GM19372 (cell line): ENCODE measurements at regions not wholly inside any gene's neighbourhood (a gene's known extent, or its start where the extent isn't known, plus 50 kb on each side); places are given as distances from the start of the nearest gene placed in this dataset.
"Not testable (repeated sequence)": the region's sequence is repeated elsewhere in the genome, so short reads cannot be mapped to it uniquely, and the experiment has no call there.

Experiments used
- ATAC-seq: cut with Tn5 transposase; IDR thresholded peaks from one replicate; pipeline ENCODE4 v1.9.1; 2021; ENCODE audit warnings: mild to moderate bottlenecking, low read depth, moderate library complexity; ENCODE audit not compliant: unreplicated experiment

DNA sequence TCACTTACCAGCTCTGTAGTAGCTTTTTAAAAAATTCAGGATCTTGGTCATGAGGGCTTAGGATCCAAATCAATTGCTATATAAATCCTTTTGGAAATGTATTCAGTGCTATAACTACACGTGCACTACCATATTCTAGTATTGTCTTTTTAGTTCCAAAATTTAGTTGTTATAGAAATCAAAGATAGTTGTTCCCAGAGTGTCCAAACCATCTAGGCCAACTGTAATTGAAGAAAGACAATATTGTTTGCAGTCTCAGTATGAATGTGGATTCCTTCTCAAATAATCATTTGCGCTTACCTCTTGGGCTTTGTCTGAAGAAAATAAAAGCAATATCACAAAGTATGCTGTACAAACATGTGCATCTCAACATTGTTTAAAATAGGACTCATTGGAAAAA, 184.1 kb upstream of the EDNRB start:
- ATAC-seq: no peak

DNA sequence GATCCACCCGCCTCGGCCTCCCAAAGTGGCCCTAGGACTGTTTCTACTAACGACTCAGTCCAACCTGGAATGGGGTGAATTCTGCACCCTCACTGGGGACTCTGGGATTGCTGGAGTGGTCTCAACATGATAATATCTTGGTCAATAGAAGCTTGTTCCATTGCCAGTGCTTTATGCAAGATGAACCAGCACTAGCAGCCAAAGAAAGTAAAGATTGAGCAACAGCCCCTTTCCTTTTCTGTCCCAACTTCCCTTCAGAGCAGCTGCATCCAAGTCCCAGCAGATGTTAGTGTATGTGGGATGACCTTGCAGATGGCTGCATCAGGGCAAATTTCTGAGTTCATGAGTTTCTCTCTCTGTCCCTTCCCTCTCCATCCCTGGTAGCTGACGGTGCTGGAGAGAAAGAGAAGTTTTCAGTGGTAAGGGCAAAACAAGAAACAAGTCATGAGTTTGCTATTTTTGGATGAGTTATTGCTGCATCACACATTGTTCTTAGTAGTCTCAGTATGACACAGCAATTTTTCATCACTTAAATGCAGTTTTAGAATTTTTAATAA, 183.6 kb upstream of the EDNRB start:
- ATAC-seq: no peak

GRCh38 chr13:78100486-78100885, 181.9 kb upstream of the EDNRB start:
- ATAC-seq: no peak

DNA sequence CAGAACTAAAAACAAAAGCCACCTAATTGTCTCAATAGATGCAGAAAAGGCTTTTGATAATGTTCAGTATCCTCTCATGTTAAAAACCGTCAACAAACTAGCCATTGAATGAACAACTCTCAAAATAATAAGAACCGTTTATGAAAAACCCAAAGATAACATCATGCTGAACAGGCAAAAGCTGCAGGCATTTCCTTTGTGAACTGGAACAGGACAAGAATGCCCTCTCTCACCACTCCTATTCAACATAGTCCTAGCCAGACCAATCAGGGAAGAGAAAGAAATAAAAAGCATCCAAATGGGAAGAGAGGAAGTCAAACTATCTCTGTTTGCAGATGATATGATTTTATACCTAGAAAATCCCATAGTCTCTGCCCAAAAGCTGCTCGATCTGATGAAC, 179.6 kb upstream of the EDNRB start:
- ATAC-seq: no peak

DNA sequence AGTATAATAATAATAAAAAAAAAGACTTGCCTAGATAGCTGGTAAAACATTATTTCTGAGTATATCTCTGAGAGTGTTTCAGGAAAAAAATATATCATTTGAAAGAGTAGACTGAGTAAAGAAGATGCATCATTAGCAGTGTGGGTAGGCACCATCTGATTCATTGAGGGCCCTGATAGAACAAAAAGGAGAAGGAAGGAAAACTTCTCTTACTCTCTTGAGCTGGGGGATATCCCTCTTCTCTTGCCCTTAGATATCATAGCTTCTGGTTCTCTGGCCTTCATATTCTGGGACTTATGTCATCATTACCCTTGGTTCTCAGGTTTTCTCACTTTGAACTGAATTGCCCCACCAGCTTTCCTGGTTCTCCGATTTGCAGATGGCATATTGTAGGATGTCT, 177.6 kb upstream of the EDNRB start:
- ATAC-seq: no peak

GRCh38 chr13:78087966-78088678, 169.5 kb upstream of the EDNRB start:
- ATAC-seq: no peak

- ATAC-seq: no peak
These were observed 167.0 kb upstream of the EDNRB start for GRCh38 chr13:78085434-78086225.

DNA sequence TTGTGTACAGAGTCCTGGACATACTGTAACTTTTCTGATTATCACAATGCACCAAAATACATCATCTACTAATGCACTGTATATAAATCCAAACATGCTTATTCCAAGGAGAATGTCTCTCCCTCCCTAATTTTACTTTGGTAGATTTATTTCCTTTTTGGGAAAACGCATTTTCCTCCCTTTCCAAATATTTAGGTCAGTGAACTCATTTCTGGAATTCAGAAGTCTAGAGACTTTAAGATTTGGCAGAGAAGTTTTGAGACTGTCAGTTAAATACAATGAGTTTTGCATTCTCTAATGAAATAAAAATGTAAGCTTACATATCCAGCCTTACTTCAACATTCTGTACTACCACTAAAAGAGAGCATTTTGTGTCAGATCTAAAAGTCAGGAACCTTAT, 165.8 kb upstream of the EDNRB start:
- no peak for ATAC-seq

DNA sequence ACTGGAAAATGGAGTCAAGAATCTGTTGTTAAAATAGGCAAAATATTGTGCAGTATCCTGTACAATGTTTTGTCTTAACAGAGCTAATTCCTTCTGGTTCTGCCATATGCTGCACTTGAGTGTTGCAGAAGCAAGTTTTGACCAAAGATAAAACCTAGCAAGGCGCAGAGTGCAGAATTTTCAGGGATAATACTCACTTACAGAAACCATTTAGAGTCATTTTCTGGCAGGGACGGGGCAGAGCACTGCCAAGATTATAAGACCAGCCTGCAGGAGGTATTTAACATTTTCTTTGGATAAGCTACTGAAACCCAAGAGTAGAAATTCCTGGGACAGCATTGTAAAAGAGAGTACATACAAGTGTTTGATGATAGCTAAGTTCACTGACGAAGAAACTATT, 159.5 kb upstream of the EDNRB start:
- no peak for ATAC-seq

- ATAC-seq: no peak
These were observed 148.7 kb upstream of the EDNRB start for GRCh38 chr13:78067290-78067689.

GRCh38 chr13:78065141-78065540, 146.5 kb upstream of the EDNRB start:
- ATAC-seq: no peak

DNA sequence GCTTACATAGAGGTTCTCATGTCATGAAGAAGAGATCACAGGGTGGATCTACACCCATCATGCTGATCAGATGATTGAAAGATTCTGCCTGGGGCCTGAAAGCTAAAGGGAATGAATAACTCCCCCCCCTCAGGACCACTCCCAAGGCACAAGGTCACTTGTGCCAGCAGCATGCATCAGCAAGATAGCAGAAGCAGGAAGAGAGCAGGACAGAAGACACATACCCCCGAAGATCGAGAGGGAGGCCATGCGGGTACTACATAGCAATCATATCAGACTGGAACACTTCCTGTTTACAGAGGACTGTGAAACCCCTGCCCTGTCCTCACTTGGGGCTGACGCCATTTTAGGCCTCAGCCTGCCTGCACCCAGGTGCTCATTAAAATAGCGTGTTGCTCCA, 143.2 kb upstream of the EDNRB start:
- ATAC-seq: no peak

- ATAC-seq: no peak
These were observed 142.3 kb upstream of the EDNRB start for GRCh38 chr13:78060966-78061365.

DNA sequence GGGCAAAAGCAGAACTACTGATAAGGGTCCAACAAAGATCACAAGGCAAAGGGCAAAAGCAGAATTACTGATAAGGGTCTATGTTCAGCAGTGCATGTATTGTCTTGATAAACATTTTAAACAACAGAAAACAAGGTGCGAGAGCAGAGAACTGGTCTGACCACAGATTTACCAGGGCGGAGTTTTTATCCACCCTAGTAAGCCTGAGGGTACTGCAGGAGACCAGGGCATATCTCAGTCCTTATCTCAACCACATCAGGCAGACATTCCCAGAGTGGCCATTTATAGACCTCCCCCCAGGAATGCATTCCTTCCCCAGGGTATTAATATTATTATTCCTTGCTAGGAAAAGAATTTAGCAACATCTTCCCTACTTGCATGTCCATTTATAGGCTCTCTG, 138.2 kb upstream of the EDNRB start:
- ATAC-seq: not testable (repeated sequence)

DNA sequence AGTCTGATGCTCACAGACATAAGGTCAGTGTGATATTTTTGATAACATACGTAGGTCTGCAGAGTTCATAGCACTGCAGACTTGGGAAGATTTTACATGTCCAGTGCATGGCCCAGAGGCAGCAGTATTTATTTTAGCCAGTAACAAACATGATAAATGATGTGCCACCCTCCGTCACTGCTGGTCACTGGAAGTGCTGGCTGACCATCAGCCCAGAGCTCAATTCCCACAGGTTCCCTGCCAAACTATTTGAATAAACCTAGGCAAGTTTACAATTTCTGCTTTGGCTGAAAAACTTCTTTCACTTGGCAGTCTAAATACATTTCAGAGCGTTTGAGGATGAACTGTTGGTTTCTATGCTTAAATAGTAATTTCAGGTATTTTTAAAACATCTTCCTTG, 135.5 kb upstream of the EDNRB start:
- no peak for ATAC-seq

GRCh38 chr13:78047151-78047550, 128.5 kb upstream of the EDNRB start:
- ATAC-seq: no peak

- peak; percentile 74 for ATAC-seq
These were observed 127.7 kb upstream of the EDNRB start for GRCh38 chr13:78046331-78046730.

GRCh38 chr13:78045916-78046315, 127.3 kb upstream of the EDNRB start:
- peak; percentile 9 for ATAC-seq

DNA sequence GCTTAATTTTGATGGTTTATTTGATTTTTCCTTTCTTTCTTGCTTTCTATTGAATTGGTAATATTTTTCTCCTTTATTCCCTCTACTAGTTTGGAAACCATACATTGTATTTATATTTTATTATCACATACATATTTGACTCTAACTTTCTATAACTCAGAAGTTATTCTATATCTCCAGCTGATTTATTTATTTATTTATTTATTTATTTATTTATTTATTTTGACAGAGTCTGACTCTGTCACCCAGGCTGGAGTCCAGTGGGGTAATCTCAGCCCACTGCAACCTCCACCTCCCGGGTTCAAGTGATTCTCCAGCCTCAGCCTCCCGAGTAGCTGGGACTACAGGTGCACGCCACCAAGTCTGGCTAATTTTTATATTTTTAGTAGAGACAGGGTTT, 122.7 kb upstream of the EDNRB start:
- ATAC-seq: not testable (repeated sequence)

DNA sequence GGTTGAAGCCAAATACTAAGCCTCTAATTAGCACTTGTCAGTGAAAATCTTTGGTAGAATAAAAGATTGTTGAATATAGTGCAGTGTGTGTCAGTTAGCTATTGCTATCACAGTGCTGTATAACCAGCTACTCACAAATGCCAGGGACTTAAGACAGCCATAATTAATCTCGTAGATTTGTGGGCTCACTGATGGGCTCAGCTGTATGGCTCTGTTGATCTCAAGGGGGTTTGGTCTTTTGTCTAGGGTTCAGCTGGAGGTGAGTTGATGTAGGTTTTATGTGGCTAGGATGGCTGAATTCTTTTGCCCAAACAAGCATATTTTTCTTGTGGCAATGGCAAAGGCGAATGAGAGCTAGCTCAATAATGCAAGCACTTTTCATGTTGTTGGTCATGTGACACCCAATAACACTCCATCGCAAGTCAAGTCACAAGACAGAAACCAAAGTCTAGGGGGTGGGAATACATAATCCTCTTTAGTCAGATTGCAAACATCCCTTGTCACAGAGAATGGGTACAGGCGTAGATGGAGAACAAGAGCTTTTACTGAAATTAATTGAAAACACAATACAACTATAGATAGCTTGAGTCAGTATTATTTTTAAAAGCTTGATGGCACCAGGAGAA, 121.7 kb upstream of the EDNRB start:
- no peak for ATAC-seq

GRCh38 chr13:78036841-78037240, 118.2 kb upstream of the EDNRB start:
- no peak for ATAC-seq
